ENCODE measurements at regions not wholly inside any gene's neighbourhood (a gene's known extent, or its start where the extent isn't known, plus 50 kb on each side); places are given as distances from the start of the nearest gene placed in this dataset.

- H3F3A ChIP-seq (ENCODE audit: control insufficient read depth, insufficient read depth): no peaks in the 10 kb centered on the region
- TF ChIP-seq EZH2phosphoT487 (IDR thresholded peaks at IDR 0.05; ENCODE audit: borderline replicate concordance, low read length) (no peak), CTCF (IDR thresholded peaks at IDR 0.05; ENCODE audit: low read depth, low read length, poor library complexity, severe bottlenecking) (no peak)
- no peak overlapping the region for H3K4me2 ChIP-seq (ENCODE audit: low read length)
- no peaks in the 10 kb centered on the region for H3K9me3 ChIP-seq (ENCODE audit: control insufficient read depth, insufficient read depth, low read length)
- no peaks in the 10 kb centered on the region for H3K27me3 ChIP-seq (ENCODE audit: control insufficient read depth, low read length)
- no peak overlapping the region for H3K27ac ChIP-seq (ENCODE audit: low read depth, low read length)
- H3K4me3 ChIP-seq (ENCODE audit: low read length): no peak overlapping the region
- no peaks in the 10 kb centered on the region for H3K4me1 ChIP-seq (ENCODE audit: control insufficient read depth, low read length)
- no peaks in the 10 kb centered on the region for H3K9me2 ChIP-seq (replicated peaks; ENCODE audit: control insufficient read depth, low read length)
- no peaks in the 10 kb centered on the region for H3K36me3 ChIP-seq (ENCODE audit: control insufficient read depth, low read length)
- H4K20me1 ChIP-seq (ENCODE audit: control insufficient read depth, insufficient read depth, low read depth, low read length): no peaks in the 10 kb centered on the region
- no peaks in the 10 kb centered on the region for H3K79me2 ChIP-seq (ENCODE audit: control insufficient read depth, low read length)
These were observed 118.5 kb upstream of the TMEM106B start for GRCh38 chr7:12092499-12093130.

- Histone ChIP-seq H3K36me3 (ENCODE audit: control insufficient read depth, low read length) (no peaks in the 10 kb centered on the region), H3K27me3 (ENCODE audit: control insufficient read depth, low read length) (no peaks in the 10 kb centered on the region), H3K27ac (ENCODE audit: low read depth, low read length) (no peak overlapping the region), H3K4me3 (ENCODE audit: low read length) (no peak overlapping the region), H3K9me2 (replicated peaks; ENCODE audit: control insufficient read depth, low read length) (no peaks in the 10 kb centered on the region), H3K9me3 (ENCODE audit: control insufficient read depth, insufficient read depth, low read length) (no peaks in the 10 kb centered on the region), H3K4me1 (ENCODE audit: control insufficient read depth, low read length) (no peaks in the 10 kb centered on the region), H3K79me2 (ENCODE audit: control insufficient read depth, low read length) (no peaks in the 10 kb centered on the region), H3F3A (ENCODE audit: control insufficient read depth, insufficient read depth) (no peaks in the 10 kb centered on the region), H4K20me1 (ENCODE audit: control insufficient read depth, insufficient read depth, low read depth, low read length) (no peaks in the 10 kb centered on the region), H3K4me2 (ENCODE audit: low read length) (no peak overlapping the region)
- TF ChIP-seq EZH2phosphoT487 (IDR thresholded peaks at IDR 0.05; ENCODE audit: borderline replicate concordance, low read length): no peak
- TF ChIP-seq CTCF (IDR thresholded peaks at IDR 0.05; ENCODE audit: low read depth, low read length, poor library complexity, severe bottlenecking): no peak
These were observed 117.7 kb upstream of the TMEM106B start for GRCh38 chr7:12093365-12093764.

- TF ChIP-seq CTCF (IDR thresholded peaks at IDR 0.05; ENCODE audit: low read depth, low read length, poor library complexity, severe bottlenecking): no peak
- TF ChIP-seq EZH2phosphoT487 (IDR thresholded peaks at IDR 0.05; ENCODE audit: borderline replicate concordance, low read length): no peak
- Histone ChIP-seq H3K4me1 (ENCODE audit: control insufficient read depth, low read length) (no peaks in the 10 kb centered on the region), H3F3A (ENCODE audit: control insufficient read depth, insufficient read depth) (no peaks in the 10 kb centered on the region), H3K4me2 (ENCODE audit: low read length) (no peak overlapping the region), H3K4me3 (ENCODE audit: low read length) (no peak overlapping the region), H3K9me2 (replicated peaks; ENCODE audit: control insufficient read depth, low read length) (no peaks in the 10 kb centered on the region), H3K9me3 (ENCODE audit: control insufficient read depth, insufficient read depth, low read length) (no peaks in the 10 kb centered on the region), H3K79me2 (ENCODE audit: control insufficient read depth, low read length) (no peaks in the 10 kb centered on the region), H3K27me3 (ENCODE audit: control insufficient read depth, low read length) (no peaks in the 10 kb centered on the region), H4K20me1 (ENCODE audit: control insufficient read depth, insufficient read depth, low read depth, low read length) (no peaks in the 10 kb centered on the region), H3K36me3 (ENCODE audit: control insufficient read depth, low read length) (no peaks in the 10 kb centered on the region), H3K27ac (ENCODE audit: low read depth, low read length) (no peak overlapping the region)
These were observed 116.7 kb upstream of the TMEM106B start for GRCh38 chr7:12094365-12094921.
